ENCODE measurements at regions not wholly inside any gene's neighbourhood (a gene's known extent, or its start where the extent isn't known, plus 50 kb on each side); places are given as distances from the start of the nearest gene placed in this dataset.
"Not testable (repeated sequence)": the region's sequence is repeated elsewhere in the genome, so short reads cannot be mapped to it uniquely, and the experiment has no call there.

DNA sequence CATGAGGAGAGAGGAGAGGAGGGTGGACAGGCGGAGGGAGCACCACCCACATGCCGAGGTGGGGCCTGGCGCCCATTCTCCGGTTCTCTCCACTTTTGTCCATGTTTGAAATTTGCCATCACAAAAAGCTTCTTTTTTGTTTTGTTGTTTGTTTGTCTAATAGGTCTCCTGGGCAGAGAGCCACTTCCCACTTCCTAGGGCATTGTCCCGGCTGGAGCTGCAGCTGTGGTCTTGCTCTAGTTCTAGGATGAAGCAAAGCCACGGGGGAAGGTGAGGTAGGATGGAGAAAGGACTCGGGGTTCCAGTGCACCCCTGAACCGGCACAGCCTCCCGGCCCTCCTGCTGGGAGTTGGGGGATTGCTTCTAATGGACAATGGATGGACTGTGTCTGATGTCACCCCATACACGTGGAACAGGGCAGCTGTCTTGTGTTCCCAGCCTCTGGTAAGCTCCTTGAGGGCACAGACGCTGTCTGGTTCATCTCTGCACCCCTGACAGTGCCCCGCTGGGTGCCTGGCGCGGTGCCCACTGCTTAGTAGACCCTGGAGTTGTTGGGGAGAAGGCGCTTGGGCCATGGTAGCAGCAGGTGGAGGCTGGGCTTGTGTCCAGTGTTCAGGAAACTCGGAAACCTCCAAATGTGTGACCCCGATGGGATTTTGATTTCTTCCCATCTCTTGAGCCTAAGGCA, 278.4 kb downstream of the NDUFA10 start:
- no peak for DNase-seq (ENCODE audit: low read depth in 2 of 2)

DNA sequence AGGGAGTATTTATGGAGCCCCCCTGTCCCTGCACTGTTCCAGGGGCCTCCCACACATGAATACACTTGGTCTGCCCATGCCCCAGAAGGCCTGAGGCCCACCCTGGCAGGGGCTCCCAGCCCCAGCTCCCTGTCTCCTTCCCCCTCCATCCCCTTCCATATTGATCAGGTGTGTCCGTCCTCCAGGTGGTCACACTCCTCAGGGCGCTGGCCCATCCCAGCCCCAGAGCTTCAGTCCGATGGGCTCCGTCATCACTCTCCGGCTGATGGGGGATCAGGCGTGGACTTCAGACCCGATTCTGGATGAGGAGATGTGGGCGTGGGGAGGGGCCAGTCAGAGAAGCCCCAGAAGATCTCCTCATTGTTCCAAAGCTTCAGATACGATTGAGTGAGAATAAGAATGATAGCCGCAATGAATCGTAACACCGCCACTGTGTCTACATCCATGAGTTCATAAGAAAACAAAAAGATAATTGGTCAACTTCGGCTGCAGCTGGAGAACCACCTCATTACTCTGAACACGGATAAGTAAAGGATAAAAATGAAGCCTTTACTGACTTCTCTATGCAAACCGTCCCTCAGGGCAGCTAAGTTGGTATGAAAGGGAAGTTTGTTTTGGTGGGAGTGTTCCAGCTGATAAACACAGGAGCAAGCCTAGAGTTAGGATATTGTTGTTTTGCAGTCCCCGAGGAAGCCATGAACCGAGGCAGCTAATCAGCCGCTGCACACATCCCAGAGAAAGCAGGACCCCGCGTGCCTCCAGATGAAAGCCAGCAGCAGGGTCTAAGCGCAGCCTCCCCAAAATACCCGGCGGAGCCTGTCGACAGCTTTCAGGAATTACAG, 279.5 kb downstream of the NDUFA10 start:
- DNase-seq (ENCODE audit: low read depth in 2 of 2): no peak

DNA sequence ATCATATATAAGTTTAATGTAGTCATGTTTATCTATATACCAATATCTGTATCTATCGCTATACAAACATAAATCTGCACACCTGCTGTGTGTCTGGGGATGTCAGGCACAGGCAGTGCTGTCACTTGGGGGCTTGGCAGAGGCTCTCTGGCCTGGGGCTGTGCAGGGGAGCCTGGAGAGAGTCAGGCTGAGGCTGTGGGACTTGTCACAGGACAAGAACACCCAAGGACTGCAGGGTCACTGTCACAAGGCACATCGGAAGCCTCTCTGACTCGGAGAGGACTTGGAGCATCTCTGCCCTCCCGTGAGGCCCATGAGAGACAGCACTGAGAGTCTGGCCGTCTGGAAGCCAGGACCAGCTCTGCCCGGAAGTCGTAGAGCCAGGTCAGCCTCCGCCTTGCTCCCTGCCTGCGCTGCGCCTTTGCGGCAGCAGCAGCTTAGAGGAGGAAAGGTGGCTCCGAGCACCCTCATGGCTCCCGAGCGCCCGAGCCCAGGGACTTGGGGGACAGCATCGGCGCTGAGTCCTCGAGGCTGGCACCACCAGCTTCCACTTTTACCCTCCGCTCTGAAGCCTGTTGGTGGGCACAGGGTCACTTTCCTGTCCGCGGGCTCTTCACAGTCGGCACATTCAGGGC, 280.3 kb downstream of the NDUFA10 start:
- no peak for DNase-seq (ENCODE audit: low read depth in 2 of 2)

DNA sequence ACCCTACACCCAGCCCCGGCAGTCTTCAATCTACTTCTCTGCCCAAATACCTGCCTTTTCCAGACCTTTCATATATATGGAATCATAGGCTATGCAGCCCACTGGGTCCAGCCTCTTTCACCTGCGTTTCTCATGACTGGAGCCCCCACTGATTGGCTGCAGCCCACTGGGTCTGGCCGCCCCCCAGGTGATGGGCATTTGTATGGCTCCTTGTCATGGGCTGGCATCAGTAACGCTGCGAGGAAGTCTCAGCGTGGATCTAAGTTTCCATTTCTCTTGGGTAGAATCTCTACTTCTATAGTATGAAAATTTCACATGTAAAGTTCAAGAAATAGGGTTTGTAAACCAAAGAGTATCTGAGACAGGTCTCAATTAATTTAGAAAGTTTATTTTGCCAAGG, 281.9 kb downstream of the NDUFA10 start:
- no peak for DNase-seq (ENCODE audit: low read depth in 2 of 2)

DNA sequence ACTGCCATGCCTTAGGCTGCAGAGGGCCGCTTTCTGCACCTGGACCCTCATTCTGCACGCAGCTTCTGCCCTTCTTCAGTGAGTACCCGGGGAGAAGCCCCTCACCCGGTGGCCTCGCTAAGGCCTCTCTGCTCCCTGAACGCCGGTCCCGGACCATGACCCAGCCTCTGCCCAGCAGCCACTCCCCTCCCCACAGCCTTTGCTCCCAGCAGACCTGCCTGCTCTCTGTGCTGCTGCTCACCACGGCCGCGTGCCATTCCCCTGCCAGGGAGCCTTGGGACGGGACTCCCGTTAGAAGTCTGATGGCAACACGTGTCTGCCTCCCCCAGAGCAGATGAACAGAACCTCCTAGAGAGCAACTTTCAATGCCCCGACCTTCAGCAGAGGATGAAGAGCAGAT, 282.8 kb downstream of the NDUFA10 start:
- no peak for DNase-seq (ENCODE audit: low read depth in 2 of 2)

DNA sequence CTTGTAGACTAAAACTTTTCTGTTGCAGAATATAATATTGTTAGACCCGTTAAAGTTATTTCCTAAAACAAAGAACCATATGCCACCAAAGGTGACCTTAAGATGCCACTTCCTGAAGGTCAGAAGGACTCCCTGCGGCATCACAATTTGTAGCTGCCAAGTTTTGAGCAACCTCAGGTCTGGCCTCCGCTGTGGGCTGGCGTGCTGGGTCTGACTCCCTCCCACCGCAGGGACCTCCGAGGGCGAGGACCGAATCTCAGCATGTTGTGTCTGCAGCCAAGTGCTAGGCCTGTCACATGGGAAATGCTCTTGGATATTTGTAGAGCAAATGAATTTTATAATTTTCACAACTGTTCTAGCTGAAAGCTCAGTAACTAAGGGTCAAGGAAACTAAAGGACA, 285.9 kb downstream of the NDUFA10 start:
- no peak for DNase-seq (ENCODE audit: low read depth in 2 of 2)

DNA sequence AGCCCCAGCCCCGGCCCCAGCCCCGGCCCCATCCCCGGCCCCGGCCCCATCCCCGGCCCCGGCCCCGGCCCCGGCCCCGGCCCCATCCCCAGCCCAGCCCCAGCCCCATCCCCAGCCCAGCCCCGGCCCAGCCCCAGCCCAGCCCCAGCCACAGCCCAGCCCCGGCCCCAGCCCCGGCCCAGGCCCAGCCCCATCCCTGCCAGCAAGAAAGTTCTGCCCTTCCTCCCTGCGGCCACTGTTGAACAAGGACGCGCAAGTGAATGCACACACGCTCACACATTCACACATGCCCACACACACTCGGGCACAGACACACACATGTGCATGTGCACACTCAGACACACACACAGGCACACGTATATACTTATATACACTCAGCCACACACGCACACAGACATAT, 287.0 kb downstream of the NDUFA10 start:
- no peak for DNase-seq (ENCODE audit: low read depth in 2 of 2)

DNA sequence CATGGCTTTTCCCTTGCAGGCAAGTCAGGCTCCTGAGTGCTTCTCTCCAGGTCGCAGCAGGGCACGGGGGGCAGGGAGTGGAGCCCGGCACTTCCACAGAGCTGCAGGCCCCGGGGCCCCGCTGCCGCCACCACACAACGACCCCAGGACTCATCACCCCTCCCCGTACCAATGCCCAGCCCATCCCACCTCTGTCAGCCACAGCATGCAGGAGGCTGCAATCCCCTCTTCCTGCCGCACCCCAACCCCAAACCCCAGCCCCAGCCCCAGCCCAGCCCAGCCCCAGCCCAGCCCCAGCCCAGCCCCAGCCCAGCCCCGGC, 288.0 kb downstream of the NDUFA10 start:
- DNase-seq (ENCODE audit: low read depth in 2 of 2): no peak

DNA sequence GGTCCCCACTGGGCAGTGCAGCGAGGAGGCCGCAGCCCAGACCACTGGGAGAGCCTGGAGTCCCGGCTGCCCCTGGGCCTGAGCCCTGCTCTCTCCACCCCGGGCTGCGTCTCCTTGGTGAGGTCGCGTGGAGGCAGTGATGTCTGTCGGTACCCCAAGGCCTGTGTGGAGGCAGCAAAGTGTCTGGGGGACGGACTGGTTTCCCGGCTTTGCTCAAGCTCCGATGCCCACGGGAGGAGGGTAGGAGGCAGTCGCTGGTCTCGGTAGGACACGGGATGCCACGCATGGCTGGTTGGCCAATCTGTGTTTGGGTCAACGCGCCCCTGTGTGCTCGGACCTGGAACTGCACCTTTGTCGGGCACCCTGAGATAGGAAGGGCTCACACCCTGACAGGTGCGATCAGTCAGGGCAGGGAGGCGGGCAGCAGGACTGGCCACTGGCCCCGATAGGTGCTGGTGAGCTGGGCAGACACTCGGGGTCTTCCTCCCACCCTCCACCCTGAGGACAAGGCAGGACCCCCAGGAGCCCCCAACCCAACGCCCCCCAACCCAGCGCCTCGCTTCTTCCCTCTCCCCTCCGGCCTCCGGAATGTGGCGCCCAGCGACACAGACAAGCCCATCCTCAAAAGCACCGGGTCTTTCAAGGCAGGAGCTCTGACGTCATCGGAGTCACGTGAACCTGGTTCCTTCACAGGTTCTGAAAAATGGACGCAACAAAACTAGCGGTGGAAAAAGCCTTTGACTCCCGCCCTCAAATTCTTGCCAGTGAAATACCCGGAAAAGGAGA, 288.6 kb downstream of the NDUFA10 start:
- no peak for DNase-seq (ENCODE audit: low read depth in 2 of 2)

DNA sequence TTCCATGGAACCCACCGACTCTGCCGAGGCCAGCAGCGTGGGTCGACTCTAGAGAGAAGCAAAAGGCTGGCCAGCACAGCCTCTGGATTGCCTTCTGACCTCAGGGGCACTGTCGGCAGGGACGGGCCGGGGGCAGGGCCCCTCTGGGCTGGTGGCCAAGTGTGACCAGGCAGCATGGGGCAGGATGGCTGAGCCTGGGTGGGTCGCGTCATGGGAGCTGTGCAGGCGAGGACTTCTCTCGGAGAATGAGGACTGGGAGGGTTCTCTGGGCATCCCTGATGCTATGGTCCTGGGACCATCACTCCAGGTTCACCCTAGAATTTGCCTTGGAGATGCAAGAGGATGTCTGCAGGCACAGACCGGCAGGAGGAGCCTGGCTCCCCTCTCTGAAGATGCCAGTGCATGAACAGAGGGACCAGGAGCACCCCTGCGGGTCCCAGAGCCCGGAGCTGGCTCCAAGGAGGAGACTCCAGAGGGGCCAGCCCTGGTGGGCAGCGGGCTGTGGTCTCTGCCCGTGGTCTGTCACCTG, 289.2 kb downstream of the NDUFA10 start:
- no peak for DNase-seq (ENCODE audit: low read depth in 2 of 2)

DNA sequence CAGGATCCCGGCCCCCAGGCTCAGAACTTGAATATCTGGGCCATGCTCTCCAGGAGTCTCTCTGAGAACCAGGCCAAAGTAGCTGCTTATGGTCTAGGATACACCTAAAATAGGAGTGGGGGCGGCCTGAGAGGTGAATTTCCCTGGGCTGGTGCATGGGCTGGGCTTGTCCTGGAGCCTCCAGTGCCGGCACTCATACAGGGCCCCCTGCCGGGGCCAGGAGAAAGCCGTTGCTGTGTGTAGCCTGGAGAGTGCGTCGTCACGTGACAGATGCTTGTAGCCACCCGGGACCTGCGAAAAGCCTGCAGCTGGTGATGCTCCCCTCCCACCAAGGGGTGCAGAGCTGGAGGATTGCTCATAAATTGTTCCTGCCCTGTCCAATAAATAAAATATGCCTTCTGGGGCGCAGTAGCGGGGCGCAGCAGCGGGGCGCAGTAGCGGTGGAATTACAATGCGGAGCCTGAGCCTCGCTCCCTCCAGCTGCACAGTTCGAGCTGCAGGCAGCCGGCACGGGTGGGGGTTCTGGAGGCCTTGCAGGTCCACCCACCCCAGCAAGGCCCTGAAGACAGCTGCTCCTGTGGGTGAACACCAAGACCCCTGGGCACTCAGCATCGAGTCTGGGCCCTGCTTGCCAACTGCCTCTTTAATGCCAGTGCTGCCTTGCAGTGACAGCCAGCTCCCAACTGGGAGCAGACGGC, 289.9 kb downstream of the NDUFA10 start:
- DNase-seq (ENCODE audit: low read depth in 2 of 2): no peak

DNA sequence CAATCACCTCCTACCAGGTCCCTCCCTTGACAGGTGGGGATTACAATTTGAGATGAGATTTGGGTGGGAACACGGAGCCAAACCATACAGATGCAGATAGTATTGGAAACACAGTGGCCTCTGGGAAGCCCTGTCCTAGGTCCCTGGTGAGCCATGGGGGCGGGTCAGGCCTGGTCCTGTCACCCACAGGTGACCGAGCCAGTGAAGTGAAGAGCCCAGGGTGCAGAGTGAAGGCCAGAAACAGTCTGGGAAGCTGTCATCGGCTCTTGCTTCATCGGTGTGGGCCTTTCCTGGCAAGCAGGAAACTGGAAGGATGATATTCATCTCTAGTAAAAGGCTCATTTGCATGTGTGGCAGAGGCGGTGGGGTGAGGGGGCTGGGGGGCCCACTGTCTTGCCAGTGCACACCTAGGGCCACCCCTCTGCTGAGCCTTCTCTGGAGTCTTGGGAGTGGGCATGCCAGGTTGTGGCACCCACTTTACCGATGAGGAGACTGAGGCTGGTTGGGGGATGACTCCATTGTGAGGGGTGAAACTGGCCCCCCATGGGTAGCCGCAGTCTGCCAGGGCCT, 290.6 kb downstream of the NDUFA10 start:
- DNase-seq (ENCODE audit: low read depth in 2 of 2): no peak

DNA sequence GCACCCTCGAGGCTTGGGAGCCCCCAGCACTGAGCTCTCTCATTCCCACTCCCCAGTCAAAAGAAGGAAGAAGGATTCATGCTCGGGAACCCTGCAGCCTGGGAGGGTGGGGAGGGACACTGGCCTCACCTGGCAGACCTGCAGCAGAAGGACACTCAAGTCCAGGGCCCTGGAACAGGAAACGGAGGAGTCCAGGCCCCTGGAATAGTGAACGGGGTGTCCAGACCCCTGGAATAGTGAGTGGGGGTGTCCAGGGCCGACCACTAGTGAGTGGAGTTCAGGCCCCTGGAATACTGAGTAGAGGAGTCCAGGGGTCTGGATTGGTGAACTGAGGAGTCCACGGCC, 292.5 kb downstream of the NDUFA10 start:
- no peak for DNase-seq (ENCODE audit: low read depth in 2 of 2)

DNA sequence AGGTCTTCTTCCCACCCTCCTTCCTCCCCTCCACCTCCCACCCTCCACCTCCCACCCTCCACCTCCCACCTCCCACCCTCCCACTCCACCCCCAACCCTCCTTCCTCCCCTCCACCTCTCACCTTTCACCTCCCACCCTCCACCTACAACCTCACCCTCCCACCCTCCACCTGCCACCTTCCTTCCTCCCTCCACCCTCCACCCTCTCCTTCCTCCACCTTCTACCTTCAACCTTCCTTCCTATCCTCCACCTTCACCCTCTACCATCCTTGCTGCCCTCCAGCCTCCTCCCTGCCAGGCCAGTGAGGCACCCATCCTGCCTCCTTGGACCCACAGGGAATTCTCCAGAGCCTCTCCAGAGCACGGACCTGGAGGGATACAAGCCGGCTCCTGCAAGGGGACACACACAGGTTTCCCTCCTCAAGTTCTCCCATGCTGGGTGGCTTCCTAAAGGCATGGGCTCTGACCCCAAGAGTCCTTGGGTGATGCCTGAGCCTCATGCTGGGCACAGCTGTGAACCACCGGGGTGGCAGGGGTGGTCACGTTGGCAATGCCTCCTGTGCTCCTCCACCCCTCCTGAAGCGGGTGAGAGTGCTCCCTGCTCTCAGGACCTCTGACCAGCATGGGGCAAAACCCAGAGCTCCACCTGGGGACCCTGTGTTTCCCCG, 293.0 kb downstream of the NDUFA10 start:
- DNase-seq (ENCODE audit: low read depth in 2 of 2): no peak

DNA sequence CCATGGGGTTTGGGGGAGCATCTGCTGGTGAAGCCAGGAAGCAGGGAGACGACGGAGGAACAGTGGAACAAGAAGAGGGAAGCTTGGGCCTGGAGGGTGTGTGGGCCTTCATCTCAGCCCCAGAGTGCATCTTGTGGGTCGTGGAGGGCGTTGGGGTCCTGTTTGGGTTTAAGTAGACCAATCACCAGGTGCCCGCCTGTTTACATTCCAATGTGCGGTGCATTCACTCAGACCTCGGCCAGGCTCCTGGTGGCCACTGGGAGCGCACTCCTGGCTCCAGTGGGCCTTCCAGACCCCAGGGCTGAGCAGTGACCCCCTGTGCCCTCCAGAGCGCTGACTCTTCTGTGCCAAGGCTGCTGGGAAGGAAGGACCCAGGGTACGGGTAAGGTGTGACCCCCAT, 293.7 kb downstream of the NDUFA10 start:
- no peak for DNase-seq (ENCODE audit: low read depth in 2 of 2)

DNA sequence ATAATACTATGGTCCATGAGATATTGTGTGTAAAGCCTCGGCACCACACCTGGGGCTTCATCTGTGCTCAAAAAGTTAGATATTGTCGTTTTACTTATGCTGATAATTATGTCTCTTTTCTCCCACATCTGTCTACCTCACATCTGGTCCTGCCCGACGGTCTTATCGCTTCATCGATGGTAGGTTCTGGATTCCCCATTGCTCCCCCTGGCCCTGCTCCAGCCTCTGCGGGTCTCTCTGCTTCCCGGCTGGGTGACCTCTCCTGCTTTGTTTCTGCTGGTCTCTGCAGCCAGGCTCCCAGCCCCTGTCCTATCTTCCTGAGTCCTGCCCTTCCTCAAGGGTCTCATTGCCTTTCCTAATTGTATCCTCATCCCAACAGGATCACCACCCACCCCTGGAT, 294.2 kb downstream of the NDUFA10 start:
- DNase-seq (ENCODE audit: low read depth in 2 of 2): no peak

DNA sequence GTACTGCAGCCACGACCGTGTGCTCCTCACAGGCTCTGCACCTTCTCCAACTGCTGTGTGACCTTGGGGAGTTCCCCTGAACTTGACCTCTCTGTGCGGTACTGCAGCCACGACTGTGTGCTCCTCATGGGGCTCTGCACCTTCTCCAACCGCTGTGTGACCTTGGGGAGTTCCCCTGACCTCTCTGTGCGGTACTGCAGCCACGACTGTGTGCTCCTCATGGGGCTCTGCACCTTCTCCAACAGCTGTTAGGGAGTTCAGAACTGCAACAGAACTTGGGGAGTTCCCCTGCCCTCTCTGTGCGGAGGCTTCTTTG, 294.6 kb downstream of the NDUFA10 start:
- DNase-seq (ENCODE audit: low read depth in 2 of 2): not testable (repeated sequence)

DNA sequence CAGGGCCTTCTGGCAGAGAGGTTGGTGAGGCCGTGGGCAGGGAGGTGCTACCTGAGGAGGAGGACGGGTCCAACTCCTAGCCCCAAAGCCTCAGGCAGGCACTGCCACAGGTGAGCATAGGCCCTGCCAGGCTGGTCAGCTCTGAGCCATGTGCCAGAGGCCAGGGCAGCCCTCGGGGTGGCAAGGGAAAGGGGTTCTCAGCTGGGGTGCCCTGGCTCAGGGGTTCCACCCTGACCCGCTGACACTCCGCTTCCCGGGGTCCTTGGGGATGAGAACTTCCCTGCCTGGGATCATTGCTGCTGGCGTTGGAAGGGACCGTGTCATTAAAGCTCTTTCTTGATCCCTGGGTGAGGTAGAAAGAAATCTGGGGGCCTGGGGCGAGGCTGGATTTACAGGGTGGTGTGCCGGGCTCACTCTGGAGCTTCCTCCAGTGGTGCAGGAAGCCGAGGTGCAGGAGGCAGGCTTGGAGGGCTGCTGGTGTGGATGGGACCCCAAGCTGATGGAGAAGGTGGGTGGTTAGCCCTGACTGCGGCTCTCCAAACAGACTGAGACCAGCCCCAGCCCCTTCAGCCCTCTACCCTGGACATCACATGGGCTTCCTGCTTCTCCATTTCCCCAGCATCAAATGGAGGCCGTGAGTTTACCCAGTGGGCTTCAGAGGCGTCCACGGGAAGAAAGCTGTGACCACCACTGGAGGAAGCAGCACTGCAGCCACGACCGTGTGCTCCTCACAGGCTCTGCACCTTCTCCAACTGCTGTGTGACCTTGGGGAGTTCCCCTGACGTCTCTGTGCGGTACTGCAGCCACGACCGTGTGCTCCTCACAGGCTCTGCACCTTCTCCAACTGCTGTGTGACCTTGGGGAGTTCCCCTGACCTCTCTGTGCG, 295.2 kb downstream of the NDUFA10 start:
- no peak for DNase-seq (ENCODE audit: low read depth in 2 of 2)

DNA sequence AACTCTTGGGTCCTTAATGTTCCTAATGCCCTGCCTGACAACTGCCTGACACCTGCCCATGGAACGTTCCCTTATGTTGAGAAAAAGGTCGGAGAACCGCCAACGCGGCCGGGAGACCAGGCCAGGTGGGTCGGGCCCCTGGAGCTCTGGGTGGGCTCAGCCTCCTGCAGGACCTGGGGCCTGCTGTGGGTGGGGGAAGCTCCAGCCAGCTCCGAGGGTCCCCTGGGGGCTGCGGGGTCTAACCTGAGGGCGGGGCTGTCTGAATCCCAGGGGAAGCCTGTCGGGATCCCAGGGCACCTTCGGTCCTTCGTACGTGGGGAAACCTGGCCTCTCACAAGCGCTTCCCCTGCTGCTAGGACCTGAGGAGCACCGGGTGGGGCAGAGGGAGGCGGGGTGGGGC, 296.0 kb downstream of the NDUFA10 start:
- DNase-seq (ENCODE audit: low read depth in 2 of 2): no peak

DNA sequence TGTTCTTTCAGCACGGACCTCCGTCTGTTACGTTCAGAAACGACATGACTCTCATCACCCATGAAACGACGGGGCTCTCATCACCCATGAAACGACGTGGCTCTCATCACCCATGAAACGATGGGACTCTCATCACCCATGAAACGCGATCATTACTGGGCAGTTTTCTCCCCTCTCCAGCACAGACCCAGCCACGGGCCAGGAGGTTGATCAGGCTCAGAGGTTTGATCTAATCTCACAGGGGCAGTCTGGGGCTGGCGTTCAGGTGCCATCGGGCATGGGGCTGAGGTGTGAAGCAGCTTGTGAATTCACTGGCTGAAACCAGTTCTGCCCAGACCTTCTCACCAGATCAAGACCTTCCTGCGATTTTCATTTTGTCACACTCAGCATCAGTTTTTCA, 296.4 kb downstream of the NDUFA10 start:
- DNase-seq (ENCODE audit: low read depth in 2 of 2): no peak
